HL-60 (cell line): ENCODE measurements at regions not wholly inside any gene's neighbourhood (a gene's known extent, or its start where the extent isn't known, plus 50 kb on each side); places are given as distances from the start of the nearest gene placed in this dataset.

ENCODE experiments used
- CTCF ChIP-seq: IDR thresholded peaks from one replicate; pipeline ENCODE4 v1.5.1; 2011; ENCODE audit warnings: low read length, control low read depth, inconsistent platforms; ENCODE audit not compliant: insufficient read depth
- POLR2AphosphoS5 ChIP-seq: IDR thresholded peaks from 2 replicates; pipeline ENCODE4 v1.6.1; 2012; ENCODE audit warnings: low read depth
- REST ChIP-seq: IDR thresholded peaks from 2 replicates; pipeline ENCODE4 v1.6.1; 2012; ENCODE audit warnings: low read depth; ENCODE audit not compliant: insufficient replicate concordance

- TF ChIP-seq CTCF: no peak
- no peak for TF ChIP-seq REST
- TF ChIP-seq POLR2AphosphoS5: no peak
These were observed 102.8 kb upstream of the SLC14A2 start for GRCh38 chr18:45512363-45512953.
